COLO668 (cell line): ENCODE measurements at regions not wholly inside any gene's neighbourhood (a gene's known extent, or its start where the extent isn't known, plus 50 kb on each side); places are given as distances from the start of the nearest gene placed in this dataset.
"Not testable (repeated sequence)": the region's sequence is repeated elsewhere in the genome, so short reads cannot be mapped to it uniquely, and the experiment has no call there.

Source experiments
- DNase-seq: peaks from one replicate; lab custom pipeline; 2025; ENCODE audit not compliant: unreplicated experiment; lab: John Stamatoyannopoulos, UW

- DNase-seq = no peak
These were observed 365.1 kb downstream of the ATP23 start for GRCh38 chr12:58306266-58307000.

GRCh38 chr12:58309806-58310205 is 368.4 kb downstream of the ATP23 start:
- no peak for DNase-seq

GRCh38 chr12:58310368-58310767 is 369.0 kb downstream of the ATP23 start:
- DNase-seq = no peak

GRCh38 chr12:58310809-58311622 is 369.6 kb downstream of the ATP23 start:
- no peak for DNase-seq

GRCh38 chr12:58313091-58313855 is 371.9 kb downstream of the ATP23 start:
- no peak for DNase-seq

GRCh38 chr12:58314610-58315009 is 373.2 kb downstream of the ATP23 start:
- no peak for DNase-seq

GRCh38 chr12:58316926-58317325 is 375.6 kb downstream of the ATP23 start:
- DNase-seq = no peak

GRCh38 chr12:58321414-58321813 is 380.0 kb downstream of the ATP23 start:
- no peak for DNase-seq

- no peak for DNase-seq
These were observed 382.3 kb downstream of the ATP23 start for GRCh38 chr12:58323676-58324075.

- no peak for DNase-seq
These were observed 384.2 kb downstream of the ATP23 start for GRCh38 chr12:58325561-58325960.

GRCh38 chr12:58326534-58326933 is 385.2 kb downstream of the ATP23 start:
- DNase-seq = no peak

- not testable (repeated sequence) for DNase-seq
These were observed 395.3 kb downstream of the ATP23 start for GRCh38 chr12:58336581-58337242.

- not testable (repeated sequence) for DNase-seq
These were observed 396.2 kb downstream of the ATP23 start for GRCh38 chr12:58337539-58337938.

GRCh38 chr12:58341791-58342190 is 400.4 kb downstream of the ATP23 start:
- no peak for DNase-seq

- DNase-seq = no peak
These were observed 401.4 kb downstream of the ATP23 start for GRCh38 chr12:58342736-58343135.

- DNase-seq = no peak
These were observed 404.8 kb downstream of the ATP23 start for GRCh38 chr12:58346032-58346632.

- DNase-seq = no peak
These were observed 405.8 kb downstream of the ATP23 start for GRCh38 chr12:58347188-58347587.

GRCh38 chr12:58347691-58348090 is 406.3 kb downstream of the ATP23 start:
- no peak for DNase-seq

GRCh38 chr12:58349161-58349560 is 407.8 kb downstream of the ATP23 start:
- no peak for DNase-seq

- DNase-seq = no peak
These were observed 415.4 kb downstream of the ATP23 start for GRCh38 chr12:58356794-58357193.

GRCh38 chr12:58357511-58357910 is 416.1 kb downstream of the ATP23 start:
- DNase-seq = no peak
